IPS-NIHi7 (cell line): ENCODE measurements at regions not wholly inside any gene's neighbourhood (a gene's known extent, or its start where the extent isn't known, plus 50 kb on each side); places are given as distances from the start of the nearest gene placed in this dataset.

Experiments
- DNase-seq: peaks from one replicate; pipeline ENCODE4 v3.0.0; 2012; ENCODE audit warnings: mixed read lengths; ENCODE audit errors: extremely low spot score

DNA sequence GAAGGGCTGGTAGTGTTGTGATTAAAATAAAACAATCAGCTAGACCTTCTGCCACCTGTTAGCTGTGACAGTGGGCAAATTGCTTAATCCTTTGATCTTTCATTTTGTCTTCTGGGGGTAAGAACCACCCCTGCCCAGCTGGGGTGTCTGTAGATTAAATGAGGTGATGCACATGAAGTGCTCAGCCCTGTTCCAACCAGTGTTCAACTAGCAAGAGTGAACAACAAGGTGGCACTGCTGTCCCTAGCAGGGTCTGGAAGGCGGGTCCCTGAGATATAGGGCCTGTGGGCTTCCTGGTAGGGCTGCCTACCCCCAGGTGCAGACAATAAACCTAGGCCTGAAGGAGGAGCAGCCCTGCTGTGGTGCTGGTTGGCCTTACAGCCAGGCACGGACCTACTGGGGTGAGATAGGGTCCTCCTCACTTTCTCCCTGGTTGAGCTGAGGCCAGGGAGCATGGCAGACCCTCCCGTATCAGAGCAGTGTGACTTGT, 60.6 kb downstream of the ARL6IP4 start:
- DNase-seq: no peak

- DNase-seq: no peak
These were observed 59.6 kb downstream of the ARL6IP4 start for GRCh38 chr12:123040106-123040505.

GRCh38 chr12:123038966-123039365, 58.5 kb downstream of the ARL6IP4 start:
- no peak for DNase-seq

- DNase-seq: no peak
These were observed 58.0 kb downstream of the ARL6IP4 start for GRCh38 chr12:123038486-123038885.

DNA sequence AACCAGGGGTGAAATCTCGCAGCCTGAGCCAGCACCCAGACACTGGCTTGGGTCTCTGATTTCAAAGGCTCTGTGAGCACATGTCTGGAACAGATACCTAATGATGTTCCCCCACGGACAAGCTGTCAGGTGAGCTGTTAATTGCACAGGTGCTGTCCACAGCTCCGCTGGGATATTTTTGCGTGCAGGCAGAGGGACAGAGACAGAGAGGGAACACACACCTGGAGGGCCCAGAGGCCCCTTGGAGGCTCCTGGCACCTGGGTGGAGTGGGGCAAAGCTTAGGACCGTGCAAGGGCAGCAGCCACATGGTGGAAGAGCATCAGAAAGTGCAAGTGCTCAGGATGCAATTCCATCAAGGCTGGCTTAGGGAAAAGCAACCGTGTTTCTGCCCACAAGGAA, 57.3 kb downstream of the ARL6IP4 start:
- no peak for DNase-seq

DNA sequence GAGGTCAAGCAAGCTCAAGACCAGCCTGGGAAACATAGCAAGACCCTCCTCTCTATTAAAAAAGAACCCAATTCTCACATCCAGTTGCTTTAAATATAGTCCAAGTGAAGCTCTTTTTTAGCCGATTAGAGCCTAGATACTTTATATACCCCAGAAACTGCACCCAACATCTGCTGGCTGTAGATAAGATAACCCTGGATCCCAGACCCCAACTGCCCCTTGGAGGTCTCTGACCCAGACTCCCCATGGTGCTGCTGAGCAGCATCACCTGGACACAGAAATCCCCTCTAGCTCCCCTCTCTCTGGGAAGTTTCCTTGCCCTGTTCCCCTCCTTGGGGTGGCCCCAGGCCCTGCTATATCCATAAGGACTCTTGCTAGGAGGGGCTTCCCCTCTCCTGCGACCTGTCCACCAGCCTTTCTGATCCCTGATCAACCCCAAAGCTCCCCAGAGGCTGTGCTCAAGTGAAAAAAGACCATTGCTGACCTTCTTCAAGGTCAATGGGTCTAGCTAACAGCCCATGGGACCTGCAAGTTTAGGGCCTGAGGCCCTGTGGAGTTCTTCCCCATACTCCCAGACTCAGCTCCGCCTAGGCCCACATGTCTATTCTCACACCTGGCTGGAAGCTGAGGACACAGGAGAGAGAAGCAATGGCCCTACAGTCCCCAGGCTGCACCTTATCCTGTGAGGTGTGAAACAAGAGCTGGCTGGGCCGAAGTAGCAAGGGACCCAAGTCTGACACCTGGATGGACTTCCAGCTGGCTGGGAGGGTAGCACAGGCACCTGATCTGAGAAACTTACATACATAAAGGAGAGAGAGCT, 56.2 kb downstream of the ARL6IP4 start:
- no peak for DNase-seq

DNA sequence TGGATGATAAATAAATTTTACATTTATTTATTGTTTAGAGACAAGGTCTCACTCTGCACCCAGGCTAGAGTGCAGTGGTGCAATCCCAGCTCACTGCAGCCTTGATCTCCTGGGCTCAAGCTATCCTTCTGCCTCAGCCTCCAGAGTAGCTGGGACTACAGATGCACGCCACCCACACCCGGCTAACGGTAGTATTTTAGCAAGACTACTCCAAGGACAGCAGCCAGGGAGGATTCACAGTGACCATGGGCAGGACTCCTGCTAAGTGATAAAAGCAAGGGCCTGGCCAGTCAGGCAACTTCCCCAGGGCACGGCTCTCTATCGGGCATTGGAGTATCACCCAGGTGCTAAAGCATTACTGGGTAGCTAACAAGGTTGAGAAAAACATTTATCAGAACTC, 55.4 kb downstream of the ARL6IP4 start:
- no peak for DNase-seq

DNA sequence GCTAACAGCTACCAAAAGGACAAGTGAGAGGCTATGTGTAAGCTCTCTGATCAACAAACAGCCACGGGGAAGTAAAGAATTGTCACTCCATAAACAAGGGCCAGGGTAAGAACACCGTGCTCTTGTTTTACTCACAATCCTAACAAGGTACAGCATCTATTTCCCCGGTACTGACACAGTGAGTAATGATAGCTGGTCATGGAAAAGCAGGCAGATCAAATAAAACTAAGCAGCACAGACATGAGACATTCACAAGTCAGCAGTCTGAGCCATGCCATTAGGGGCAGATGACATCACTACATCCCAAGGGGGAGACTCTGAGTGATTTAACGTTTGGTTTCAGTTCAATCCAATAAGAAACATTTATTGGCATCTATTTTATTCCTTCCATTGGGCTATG, 54.4 kb downstream of the ARL6IP4 start:
- DNase-seq: no peak

- DNase-seq: no peak
These were observed 53.6 kb downstream of the ARL6IP4 start for GRCh38 chr12:123034022-123034541.

DNA sequence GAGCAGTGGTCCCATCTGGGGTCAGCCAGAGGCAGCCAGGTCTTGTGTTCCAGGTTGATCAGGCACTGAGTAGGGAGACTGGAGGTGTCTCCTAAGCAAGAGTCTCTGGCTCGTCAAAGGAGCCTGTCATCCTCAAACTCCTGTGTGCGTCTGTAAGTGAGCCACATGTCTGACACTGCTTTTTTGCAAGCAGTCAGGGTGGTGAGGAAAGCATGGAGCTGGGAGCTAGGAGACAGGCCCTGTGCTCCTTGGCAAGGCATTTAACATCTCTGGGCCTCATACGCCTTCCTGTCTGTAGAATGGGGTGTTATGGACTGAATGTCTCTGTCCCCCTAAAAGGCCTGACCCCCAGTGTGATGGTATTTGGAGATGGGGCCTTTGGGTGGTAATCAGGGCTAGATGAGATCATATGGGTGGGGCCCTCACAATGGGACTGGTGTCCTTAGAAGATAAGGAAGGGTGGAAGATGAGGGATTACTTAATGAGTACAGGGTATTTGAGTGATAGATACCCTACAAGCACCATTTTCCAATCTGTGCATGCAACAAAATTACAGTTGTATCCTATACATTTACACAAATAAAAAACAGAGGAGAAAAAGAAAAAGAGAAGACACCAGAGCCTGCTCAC, 53.0 kb downstream of the ARL6IP4 start:
- no peak for DNase-seq

GRCh38 chr12:123032736-123033391, 52.4 kb downstream of the ARL6IP4 start:
- DNase-seq: no peak
